HFFc6 (cell line): ENCODE measurements at regions not wholly inside any gene's neighbourhood (a gene's known extent, or its start where the extent isn't known, plus 50 kb on each side); places are given as distances from the start of the nearest gene placed in this dataset.

Source experiments
- DNase-seq: peaks from one replicate; pipeline ENCODE4 v3.0.0-alpha.2; 2018
- H3K27ac Mint-ChIP-seq: 2 replicates; pipeline ENCODE4 v1.8.0; 2020; ENCODE audit warnings: mild to moderate bottlenecking, mixed read lengths
- H3K27me3 Mint-ChIP-seq: 2 replicates; pipeline ENCODE4 v1.8.0; 2021; ENCODE audit warnings: mild to moderate bottlenecking, moderate library complexity, mixed read lengths; ENCODE audit not compliant: insufficient read depth
- H3K36me3 Mint-ChIP-seq: 2 replicates; pipeline ENCODE4 v1.8.0; 2021; ENCODE audit warnings: low read depth, mixed read lengths
- H3K4me1 Mint-ChIP-seq: 2 replicates; pipeline ENCODE4 v1.8.0; 2020; ENCODE audit warnings: low read depth, mixed read lengths
- H3K4me3 Mint-ChIP-seq: 2 replicates; pipeline ENCODE4 v1.8.0; 2020; ENCODE audit warnings: mild to moderate bottlenecking, moderate library complexity, mixed read lengths
- H3K9me3 Mint-ChIP-seq: 2 replicates; pipeline ENCODE4 v1.8.0; 2020; ENCODE audit warnings: mild to moderate bottlenecking, mixed read lengths
- CTCF ChIP-seq: fragments of 200-600 bp; sonication (generic); IDR thresholded peaks from 2 replicates; pipeline ENCODE4 v1.5.0; 2021; ENCODE audit warnings: antibody characterized with exemption, mild to moderate bottlenecking

DNA sequence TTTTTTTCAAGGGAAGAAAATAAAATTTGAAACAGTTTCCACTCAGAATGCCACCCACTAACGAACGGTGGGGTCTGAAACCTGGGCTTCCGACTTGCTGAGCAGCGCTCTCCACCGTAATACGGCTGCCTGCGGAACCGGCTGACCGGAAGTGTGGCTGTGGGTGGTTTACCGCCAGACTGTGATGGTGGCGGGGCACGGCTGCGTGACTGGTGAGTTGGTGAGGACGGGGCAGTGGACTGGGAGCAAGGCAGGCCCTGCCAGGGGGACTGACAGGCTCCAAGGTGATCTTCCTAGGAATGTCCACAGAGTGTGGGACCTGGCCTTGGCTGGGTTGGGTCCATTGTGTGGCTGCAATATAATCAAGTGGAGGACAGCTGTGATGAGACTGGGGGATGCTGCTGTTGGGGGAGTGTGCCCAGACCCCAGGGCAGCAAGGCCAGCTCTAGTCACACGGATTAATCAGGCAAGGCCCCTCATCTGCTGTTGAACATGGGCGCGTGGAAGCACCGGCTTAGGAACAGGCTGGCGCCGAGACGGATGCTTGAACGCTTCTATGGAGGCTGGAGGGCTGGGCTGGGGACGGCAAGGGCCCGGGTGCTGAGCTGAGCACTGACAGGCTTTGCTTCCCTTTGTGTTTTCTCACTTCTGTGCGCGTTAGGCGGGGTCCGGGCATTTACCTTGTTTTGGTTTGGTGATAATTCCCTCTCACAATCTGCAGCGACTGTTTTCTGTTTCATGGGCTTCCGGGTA lies 357.7 kb upstream of the SPRED2 start:
- Mint-ChIP-seq H3K27ac (no peak overlapping the region), H3K4me3 (no peak overlapping the region), H3K4me1 (no peaks in the 10 kb centered on the region), H3K27me3 (peaks cover 2% of the 10 kb centered on the region), H3K36me3 (no peaks in the 10 kb centered on the region), H3K9me3 (peaks cover 17% of the 10 kb centered on the region)
- DNase-seq: no peak
- TF ChIP-seq CTCF: no peak

- Mint-ChIP-seq H3K27ac (no peak overlapping the region), H3K4me1 (no peaks in the 10 kb centered on the region), H3K9me3 (peaks cover 17% of the 10 kb centered on the region), H3K36me3 (no peaks in the 10 kb centered on the region), H3K27me3 (peaks cover 2% of the 10 kb centered on the region; the same call in 1 of the 2 replicates), H3K4me3 (no peak overlapping the region)
- DNase-seq: no peak
- no peak for TF ChIP-seq CTCF
Observed at GRCh38 chr2:65788556-65788955, 356.2 kb upstream of the SPRED2 start.

GRCh38 chr2:65786765-65787164 lies 354.4 kb upstream of the SPRED2 start:
- Mint-ChIP-seq H3K4me1 (no peaks in the 10 kb centered on the region), H3K36me3 (no peaks in the 10 kb centered on the region)
- no peak for DNase-seq

GRCh38 chr2:65786007-65786717 lies 353.8 kb upstream of the SPRED2 start:
- no peak for DNase-seq
- Mint-ChIP-seq H3K27ac (no peak overlapping the region), H3K4me3 (no peak overlapping the region), H3K9me3 (peaks cover 17% of the 10 kb centered on the region), H3K36me3 (no peaks in the 10 kb centered on the region), H3K27me3 (peaks cover 2% of the 10 kb centered on the region; the same call in 1 of the 2 replicates), H3K4me1 (no peaks in the 10 kb centered on the region)
- no peak for TF ChIP-seq CTCF

More at GRCh38 chr2:65786765-65787164, 354.4 kb upstream of the SPRED2 start:
- no peak overlapping the region for H3K4me3 Mint-ChIP-seq
- peaks cover 17% of the 10 kb centered on the region for H3K9me3 Mint-ChIP-seq
- peaks cover 2% of the 10 kb centered on the region; the same call in 1 of the 2 replicates for H3K27me3 Mint-ChIP-seq
- TF ChIP-seq CTCF: no peak
- no peak overlapping the region for H3K27ac Mint-ChIP-seq

DNA sequence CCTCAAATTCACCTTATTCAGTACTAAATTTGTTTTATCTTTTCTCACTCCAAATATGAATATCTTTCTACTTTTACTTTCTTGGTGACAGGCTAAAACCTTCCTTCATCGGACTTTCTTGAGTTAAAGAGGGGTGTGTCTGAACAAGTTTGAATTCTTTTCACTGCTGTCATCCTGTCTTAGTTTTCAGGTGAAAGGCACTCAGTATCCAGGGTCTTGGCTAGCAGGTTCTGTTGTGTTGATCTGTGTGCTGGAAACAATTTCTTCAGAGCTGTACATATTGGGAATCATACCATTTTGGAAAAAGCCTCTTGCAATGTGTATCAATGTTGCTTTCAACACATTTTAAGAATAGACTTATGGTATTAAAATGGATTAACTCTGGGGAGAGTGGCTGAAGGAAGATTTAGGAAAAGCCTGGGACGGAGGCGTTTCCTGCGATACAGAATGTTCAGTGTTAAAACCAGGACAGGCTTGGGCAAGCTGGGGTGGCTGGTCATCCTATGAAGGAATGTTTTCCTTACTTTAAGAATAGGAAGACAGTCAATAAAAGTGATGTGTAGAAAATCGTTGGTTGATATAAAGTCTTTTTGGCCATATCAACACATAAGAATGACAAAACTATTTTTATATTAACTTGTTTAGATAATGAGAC lies 350.7 kb upstream of the SPRED2 start:
- Mint-ChIP-seq H3K9me3 (peaks cover 4% of the 10 kb centered on the region), H3K27me3 (0 out of 2 replicates have a peak, but pooled peaks cover 1% of the 10 kb centered on the region), H3K4me3 (no peak overlapping the region), H3K27ac (no peak overlapping the region), H3K36me3 (no peaks in the 10 kb centered on the region), H3K4me1 (no peaks in the 10 kb centered on the region)
- TF ChIP-seq CTCF: no peak
- DNase-seq: no peak
